GM12874 (cell line): ENCODE measurements at regions not wholly inside any gene's neighbourhood (a gene's known extent, or its start where the extent isn't known, plus 50 kb on each side); places are given as distances from the start of the nearest gene placed in this dataset.

Experiments
- TF ChIP-seq, protein P1 (sequence below): IDR thresholded peaks from 2 replicates; pipeline ENCODE4 v1.5.1; 2011; ENCODE audit warnings: low read depth, mild to moderate bottlenecking, control low read depth, low read length, moderate library complexity; ENCODE audit not compliant: insufficient read depth

- TF ChIP-seq, protein P1, sequence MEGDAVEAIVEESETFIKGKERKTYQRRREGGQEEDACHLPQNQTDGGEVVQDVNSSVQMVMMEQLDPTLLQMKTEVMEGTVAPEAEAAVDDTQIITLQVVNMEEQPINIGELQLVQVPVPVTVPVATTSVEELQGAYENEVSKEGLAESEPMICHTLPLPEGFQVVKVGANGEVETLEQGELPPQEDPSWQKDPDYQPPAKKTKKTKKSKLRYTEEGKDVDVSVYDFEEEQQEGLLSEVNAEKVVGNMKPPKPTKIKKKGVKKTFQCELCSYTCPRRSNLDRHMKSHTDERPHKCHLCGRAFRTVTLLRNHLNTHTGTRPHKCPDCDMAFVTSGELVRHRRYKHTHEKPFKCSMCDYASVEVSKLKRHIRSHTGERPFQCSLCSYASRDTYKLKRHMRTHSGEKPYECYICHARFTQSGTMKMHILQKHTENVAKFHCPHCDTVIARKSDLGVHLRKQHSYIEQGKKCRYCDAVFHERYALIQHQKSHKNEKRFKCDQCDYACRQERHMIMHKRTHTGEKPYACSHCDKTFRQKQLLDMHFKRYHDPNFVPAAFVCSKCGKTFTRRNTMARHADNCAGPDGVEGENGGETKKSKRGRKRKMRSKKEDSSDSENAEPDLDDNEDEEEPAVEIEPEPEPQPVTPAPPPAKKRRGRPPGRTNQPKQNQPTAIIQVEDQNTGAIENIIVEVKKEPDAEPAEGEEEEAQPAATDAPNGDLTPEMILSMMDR = no peak
Measured at GRCh38 chr6:78629836-78630235, 237.5 kb upstream of the IRAK1BP1 start.

DNA sequence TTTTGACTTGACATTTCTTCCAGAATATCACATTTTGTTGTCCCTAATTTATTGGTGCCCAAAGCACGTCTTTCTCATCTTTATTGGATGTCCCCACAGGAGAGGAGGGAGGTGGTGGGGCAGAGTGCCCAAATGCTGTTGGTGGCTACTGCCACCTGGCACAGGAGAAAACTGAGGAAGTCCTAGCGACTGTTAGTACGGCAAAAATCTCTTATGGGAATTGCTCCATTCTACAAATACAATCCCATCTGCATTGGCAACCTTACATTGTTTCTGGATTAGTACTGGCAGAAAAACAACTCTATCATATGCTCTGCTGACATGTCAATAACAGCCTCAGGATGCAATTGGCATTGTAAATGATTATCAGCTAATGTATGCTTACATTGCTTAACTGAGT, 235.4 kb upstream of the IRAK1BP1 start:
- TF ChIP-seq, protein P1 = no peak

DNA sequence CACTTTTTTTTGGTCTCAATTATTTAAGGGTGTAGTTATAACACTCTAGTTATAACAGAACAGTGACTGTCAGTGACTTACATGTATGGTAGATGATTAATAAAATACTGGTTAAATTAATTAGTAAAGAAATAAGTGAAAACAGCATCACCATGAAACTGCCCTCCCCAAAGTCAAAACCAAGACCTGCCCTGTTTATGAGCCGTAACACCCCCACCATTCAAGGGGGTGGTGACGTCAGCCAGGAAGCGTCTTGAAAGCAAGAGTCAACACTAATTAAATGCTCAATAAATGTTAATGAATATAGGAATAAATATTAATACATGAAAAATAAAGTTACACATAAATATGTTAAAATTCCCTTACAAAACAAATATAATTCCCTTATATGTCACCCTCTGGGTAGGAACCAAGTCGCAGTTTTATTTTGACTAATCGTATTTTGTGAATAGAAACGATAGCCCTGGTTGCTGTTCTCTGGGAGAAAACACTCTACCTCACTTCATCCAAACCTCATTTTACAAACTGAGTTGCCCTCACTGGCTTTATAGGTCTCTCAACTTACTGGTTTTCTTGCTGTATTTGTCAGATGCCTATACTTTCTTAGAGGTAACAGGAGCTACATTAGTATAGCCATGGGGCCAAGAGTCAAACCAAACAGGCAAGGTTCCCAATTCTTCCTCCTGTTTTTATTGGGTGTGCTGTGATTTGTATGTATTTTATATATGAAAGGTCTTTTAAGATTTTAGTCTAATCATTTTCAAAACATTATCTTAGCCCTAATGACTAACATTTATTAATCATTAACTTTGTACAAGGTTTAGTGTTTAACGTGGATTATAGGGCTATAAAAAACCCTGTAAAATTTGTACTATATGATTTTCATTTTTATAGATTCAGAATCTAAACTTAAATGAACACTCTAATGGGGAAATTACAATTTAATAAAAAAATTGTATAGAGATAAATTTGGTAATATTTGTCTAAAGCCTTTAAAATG, 227.9 kb upstream of the IRAK1BP1 start:
- TF ChIP-seq, protein P1 = no peak

DNA sequence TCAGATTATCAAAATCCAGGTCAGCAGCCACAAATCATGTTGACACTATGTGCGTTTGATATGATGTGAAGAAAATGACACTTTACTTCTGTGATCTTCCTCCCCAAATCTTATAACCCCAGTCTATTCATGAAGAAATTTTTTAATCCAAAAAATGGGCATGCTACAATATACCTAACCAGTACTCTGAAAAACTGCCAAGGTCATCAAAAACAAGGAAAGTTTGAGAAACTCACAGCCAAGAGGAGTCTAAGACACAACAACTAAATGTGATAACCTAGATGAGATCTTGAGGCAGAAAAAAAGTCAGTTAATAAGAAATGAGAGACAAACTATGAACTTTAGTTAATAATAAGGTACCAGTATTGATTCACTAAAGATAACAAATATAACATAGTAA, 200.6 kb upstream of the IRAK1BP1 start:
- TF ChIP-seq, protein P1 = no peak

GRCh38 chr6:78670156-78670555, 197.2 kb upstream of the IRAK1BP1 start:
- TF ChIP-seq, protein P1 = no peak

DNA sequence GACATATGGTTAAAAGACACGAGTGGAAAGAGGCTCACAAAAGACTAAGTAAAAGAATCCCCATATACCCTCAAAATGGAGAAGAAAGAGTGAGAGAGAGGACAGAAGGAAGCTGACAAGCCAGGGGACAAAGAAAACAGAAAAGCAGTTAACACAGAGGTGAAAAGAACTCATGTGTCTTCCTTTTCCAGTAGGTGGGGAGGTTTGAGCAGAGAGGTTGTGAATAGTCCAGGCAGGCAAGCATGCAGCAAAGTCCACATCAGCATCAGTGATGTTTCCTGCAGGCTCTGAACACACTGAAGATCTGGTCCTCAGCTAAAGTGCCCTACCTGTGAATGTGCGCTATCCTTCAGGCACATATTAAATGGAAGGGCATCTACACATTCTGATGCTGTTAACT, 196.5 kb upstream of the IRAK1BP1 start:
- TF ChIP-seq, protein P1 = no peak

DNA sequence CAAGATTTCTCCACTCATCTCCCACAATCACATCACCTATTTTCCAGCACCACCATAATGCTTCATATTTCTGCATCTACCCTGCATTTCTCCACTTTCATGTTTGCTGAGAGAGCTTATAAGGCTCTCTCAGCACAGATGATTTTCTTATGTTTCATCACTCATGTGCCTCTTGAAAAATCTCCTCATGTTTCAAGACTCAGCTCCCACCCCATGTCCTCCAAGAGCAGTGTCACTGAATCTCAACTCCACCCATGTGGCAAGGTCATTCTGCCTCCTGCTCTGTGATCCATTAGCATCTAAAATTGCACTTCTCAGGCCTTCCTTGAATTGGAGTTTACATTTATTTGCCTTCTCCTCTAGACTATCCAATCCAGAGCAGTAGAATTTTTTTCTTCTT, 178.7 kb upstream of the IRAK1BP1 start:
- TF ChIP-seq, protein P1 = no peak
